DND-41 (cell line): ENCODE measurements at regions not wholly inside any gene's neighbourhood (a gene's known extent, or its start where the extent isn't known, plus 50 kb on each side); places are given as distances from the start of the nearest gene placed in this dataset.

Experiments
- EZH2 ChIP-seq: IDR thresholded peaks from 3 replicates; pipeline ENCODE4 v1.6.1; 2012; ENCODE audit warnings: borderline replicate concordance, low read depth, mild to moderate bottlenecking, moderate library complexity, low read length, inconsistent platforms; ENCODE audit not compliant: severe bottlenecking
- TF ChIP-seq, protein P1 (sequence below): IDR thresholded peaks from 2 replicates; pipeline ENCODE4 v1.5.1; 2012; ENCODE audit warnings: borderline replicate concordance, low read length, moderate library complexity, mild to moderate bottlenecking; ENCODE audit not compliant: poor library complexity, severe bottlenecking; ENCODE audit errors: extremely low read depth

DNA sequence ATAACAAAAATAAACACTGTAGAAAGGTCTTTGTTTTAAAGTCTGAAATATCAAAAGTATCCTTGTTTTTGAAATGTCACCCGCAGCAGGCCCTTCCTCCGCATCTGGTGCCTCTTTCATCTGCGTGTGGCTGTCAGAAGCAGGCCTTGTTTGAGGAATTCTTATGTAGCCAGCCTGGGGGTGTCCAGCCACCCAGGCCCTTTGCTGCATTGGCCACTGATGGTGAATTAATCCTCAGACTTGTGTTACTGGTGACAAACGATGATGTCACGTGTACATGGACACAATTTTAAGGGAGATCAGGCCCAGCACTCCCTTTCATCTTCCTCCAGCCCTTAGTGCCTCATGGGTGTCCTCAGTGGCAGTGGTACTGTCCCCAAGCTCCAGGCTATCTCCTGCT is 208.0 kb upstream of the GALNT2 start:
- TF ChIP-seq, protein P1, sequence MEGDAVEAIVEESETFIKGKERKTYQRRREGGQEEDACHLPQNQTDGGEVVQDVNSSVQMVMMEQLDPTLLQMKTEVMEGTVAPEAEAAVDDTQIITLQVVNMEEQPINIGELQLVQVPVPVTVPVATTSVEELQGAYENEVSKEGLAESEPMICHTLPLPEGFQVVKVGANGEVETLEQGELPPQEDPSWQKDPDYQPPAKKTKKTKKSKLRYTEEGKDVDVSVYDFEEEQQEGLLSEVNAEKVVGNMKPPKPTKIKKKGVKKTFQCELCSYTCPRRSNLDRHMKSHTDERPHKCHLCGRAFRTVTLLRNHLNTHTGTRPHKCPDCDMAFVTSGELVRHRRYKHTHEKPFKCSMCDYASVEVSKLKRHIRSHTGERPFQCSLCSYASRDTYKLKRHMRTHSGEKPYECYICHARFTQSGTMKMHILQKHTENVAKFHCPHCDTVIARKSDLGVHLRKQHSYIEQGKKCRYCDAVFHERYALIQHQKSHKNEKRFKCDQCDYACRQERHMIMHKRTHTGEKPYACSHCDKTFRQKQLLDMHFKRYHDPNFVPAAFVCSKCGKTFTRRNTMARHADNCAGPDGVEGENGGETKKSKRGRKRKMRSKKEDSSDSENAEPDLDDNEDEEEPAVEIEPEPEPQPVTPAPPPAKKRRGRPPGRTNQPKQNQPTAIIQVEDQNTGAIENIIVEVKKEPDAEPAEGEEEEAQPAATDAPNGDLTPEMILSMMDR = no peak
- TF ChIP-seq EZH2 = no peak
